ENCODE measurements at regions not wholly inside any gene's neighbourhood (a gene's known extent, or its start where the extent isn't known, plus 50 kb on each side); places are given as distances from the start of the nearest gene placed in this dataset.
"Not testable (repeated sequence)": the region's sequence is repeated elsewhere in the genome, so short reads cannot be mapped to it uniquely, and the experiment has no call there.

DNA sequence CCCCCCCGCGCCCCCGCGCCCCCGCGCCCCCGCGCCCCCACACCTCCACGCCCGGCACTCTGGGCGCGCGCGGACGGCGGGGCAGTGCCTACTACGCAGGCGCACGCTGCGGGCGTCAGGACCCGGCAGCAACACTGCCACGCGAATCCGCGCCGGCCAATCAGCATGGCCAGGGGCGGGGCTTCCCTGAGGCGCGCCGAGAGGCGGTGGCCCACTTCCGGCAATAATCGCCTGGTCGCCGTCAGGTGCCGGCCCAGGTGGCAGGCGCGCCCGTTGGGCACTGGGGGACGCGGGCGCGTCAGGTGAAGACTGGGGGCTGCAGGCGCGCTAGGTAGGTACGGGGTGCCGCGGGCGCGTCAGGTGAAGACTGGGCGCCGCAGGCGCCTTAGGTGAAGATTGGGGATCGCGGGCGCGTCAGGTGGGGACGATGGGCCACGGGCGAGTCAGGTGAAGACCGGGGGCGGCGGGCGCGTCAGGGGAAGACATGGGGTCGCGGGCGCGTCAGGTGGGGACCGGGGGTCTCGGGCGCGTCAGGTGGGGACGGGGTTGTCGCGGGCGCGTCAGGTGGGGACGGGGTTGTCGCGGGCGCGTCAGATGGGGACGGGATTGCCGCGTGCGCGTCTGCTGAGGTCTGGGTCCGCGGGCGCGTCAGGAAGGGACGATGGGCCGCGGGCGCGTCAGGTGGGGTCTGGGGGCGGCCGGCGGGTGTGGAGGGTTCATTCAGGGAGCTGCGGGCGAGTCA lies 219.1 kb downstream of the RTP5 start:
- Histone ChIP-seq H3K79me2 (ENCODE audit: insufficient read depth, low read length) (no peaks in the 10 kb centered on the region), H3K4me3 (replicated peaks in 1 of 2; ENCODE audit: low read depth in 1 of 2, low read length in 2 of 2) (peak overlapping the region; percentile 60 to 70), H3K4me1 (ENCODE audit: control insufficient read depth in 1 of 2, insufficient read depth in 2 of 2, low read length in 2 of 2) (peaks cover 3 to 5% of the 10 kb centered on the region in 2 experiments; a peak in 2 of 4 replicates), H2AFZ (ENCODE audit: low read depth, low read length, poor library complexity, severe bottlenecking) (no peak overlapping the region), H4K20me1 (ENCODE audit: insufficient read depth) (no peaks in the 10 kb centered on the region), H3K27ac (ENCODE audit: low read depth, low read length) (no peak overlapping the region; the same call in 1 of the 2 replicates), H3K4me2 (ENCODE audit: low read length) (peak overlapping the region; percentile 69), H3K27me3 (ENCODE audit: insufficient read depth, low read length) (peaks cover 4% of the 10 kb centered on the region; the same call in 1 of the 2 replicates), H3K9me2 (ENCODE audit: insufficient read depth) (no peaks in the 10 kb centered on the region), H3K36me3 (ENCODE audit: control insufficient read depth in 1 of 2, insufficient read depth in 2 of 2, low read length in 2 of 2) (no peaks in the 10 kb centered on the region), H3K9ac (ENCODE audit: low read length) (peak overlapping the region; percentile 47), H3K9me3 (ENCODE audit: control insufficient read depth in 1 of 2, insufficient read depth in 1 of 2, low read depth in 1 of 2, low read length in 2 of 2) (no peaks in the 10 kb centered on the region)
- TF ChIP-seq SP1 (IDR thresholded peaks at IDR 0.05; ENCODE audit: low read depth) (peak; percentile 76), ZFX (IDR thresholded peaks at IDR 0.05) (0 out of 2 replicates have a peak, but pooled peaks have one; percentile 6), FOSL1 (IDR thresholded peaks at IDR 0.05; ENCODE audit: low read depth) (0 out of 2 replicates have a peak, but pooled peaks have one; percentile 13), CEBPB (IDR thresholded peaks at IDR 0.05; ENCODE audit: low read depth) (no peak), SRF (IDR thresholded peaks at IDR 0.05; ENCODE audit: low read depth) (no peak), ELF1 (IDR thresholded peaks at IDR 0.05; ENCODE audit: borderline replicate concordance, low read depth) (peak; percentile 93), SIN3A (IDR thresholded peaks at IDR 0.05; ENCODE audit: low read depth) (peak; percentile 94), POLR2AphosphoS5 (IDR thresholded peaks at IDR 0.05; ENCODE audit: low read depth, low read length) (peak; percentile 81)
- TF ChIP-seq, protein P1, sequence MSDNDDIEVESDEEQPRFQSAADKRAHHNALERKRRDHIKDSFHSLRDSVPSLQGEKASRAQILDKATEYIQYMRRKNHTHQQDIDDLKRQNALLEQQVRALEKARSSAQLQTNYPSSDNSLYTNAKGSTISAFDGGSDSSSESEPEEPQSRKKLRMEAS (IDR thresholded peaks at IDR 0.05) = peak; percentile 90
- intact Hi-C loops (cut with micrococcal nuclease) = no loop called here
- BruUV-seq (replicated peaks) = no TSS peak
- ATAC-seq = peak; percentile 98
- DNase-seq (ENCODE audit: low read depth, low spot score) = peak; percentile 58
- POLR2A ChIA-PET = no interaction called here
- RAD21 ChIA-PET (ENCODE audit: low non-redundant PET in 1 of 2, low total read pairs in 2 of 2, uncharacterized antibody in 2 of 2, unreplicated experiment in 2 of 2) = no interaction called here
- CTCF ChIA-PET = no interaction called here

DNA sequence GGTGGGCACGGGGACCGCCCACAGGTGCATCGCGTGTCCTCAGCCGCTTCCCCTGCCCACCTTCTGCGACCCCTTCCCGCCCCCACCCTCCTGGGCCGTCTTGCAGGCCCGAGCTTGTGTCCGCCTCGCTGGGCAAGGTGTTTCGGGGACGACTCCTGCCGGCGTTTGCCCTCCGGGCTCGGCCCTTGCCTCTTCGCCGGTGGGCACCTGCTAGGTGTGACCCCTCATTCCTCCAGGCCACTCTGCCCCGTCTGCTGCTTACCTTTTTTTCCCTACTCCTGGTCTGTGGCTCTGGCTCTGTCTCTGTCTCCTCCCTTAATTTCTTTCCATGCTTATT lies 219.7 kb downstream of the RTP5 start:
- H3K9me3 ChIP-seq (ENCODE audit: control insufficient read depth in 1 of 2, insufficient read depth in 1 of 2, low read depth in 1 of 2, low read length in 2 of 2); POLR2A ChIA-PET; ATAC-seq; BruUV-seq (replicated peaks); CTCF ChIA-PET; RAD21 ChIA-PET (ENCODE audit: low non-redundant PET in 1 of 2, low total read pairs in 2 of 2, uncharacterized antibody in 2 of 2, unreplicated experiment in 2 of 2); H3K27ac ChIP-seq (ENCODE audit: low read depth, low read length); H3K9me2 ChIP-seq (ENCODE audit: insufficient read depth); H2AFZ ChIP-seq (ENCODE audit: low read depth, low read length, poor library complexity, severe bottlenecking); intact Hi-C loops (cut with micrococcal nuclease); H3K79me2 ChIP-seq (ENCODE audit: insufficient read depth, low read length); H4K20me1 ChIP-seq (ENCODE audit: insufficient read depth); H3K36me3 ChIP-seq (ENCODE audit: control insufficient read depth in 1 of 2, insufficient read depth in 2 of 2, low read length in 2 of 2); H3K27me3 ChIP-seq (ENCODE audit: insufficient read depth, low read length); H3K4me1 ChIP-seq (ENCODE audit: control insufficient read depth in 1 of 2, insufficient read depth in 2 of 2, low read length in 2 of 2); DNase-seq (ENCODE audit: low read depth, low spot score): not testable (repeated sequence)
- peak overlapping the region; percentile 69 for H3K4me2 ChIP-seq (ENCODE audit: low read length)
- peak overlapping the region; percentile 60 to 70 for H3K4me3 ChIP-seq (replicated peaks in 1 of 2; ENCODE audit: low read depth in 1 of 2, low read length in 2 of 2)
- peak overlapping the region; percentile 47 for H3K9ac ChIP-seq (ENCODE audit: low read length)

DNA sequence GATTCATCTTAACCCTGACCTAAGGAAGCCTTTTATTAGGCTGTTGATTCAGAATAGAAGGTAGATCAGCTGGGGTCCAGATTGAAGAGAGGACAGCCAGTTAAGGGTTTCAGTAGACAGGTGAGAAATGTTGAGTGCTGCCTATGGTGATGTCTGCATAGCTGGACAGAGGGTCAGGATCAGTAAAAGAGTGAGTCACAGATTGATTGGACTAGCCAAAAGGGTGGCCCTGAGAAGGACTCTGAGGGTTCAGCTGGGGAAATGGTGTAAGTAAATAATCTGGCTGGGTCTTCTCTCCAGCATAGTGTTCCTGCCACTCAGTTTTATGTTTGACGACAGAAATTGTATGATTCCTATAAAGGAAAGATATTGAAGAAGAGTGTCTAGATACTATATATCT lies 227.7 kb downstream of the RTP5 start:
- POLR2A ChIA-PET; H2AFZ ChIP-seq (ENCODE audit: low read depth, low read length, poor library complexity, severe bottlenecking): not testable (repeated sequence)

More for the DNA sequence above, 227.7 kb downstream of the RTP5 start:
- H3K79me2 ChIP-seq (ENCODE audit: insufficient read depth, low read length); RAD21 ChIA-PET (ENCODE audit: low non-redundant PET in 1 of 2, low total read pairs in 2 of 2, uncharacterized antibody in 2 of 2, unreplicated experiment in 2 of 2); BruUV-seq (replicated peaks); H3K9me3 ChIP-seq (ENCODE audit: control insufficient read depth in 1 of 2, insufficient read depth in 1 of 2, low read depth in 1 of 2, low read length in 2 of 2); H3K27ac ChIP-seq (ENCODE audit: low read depth, low read length); H3K27me3 ChIP-seq (ENCODE audit: insufficient read depth, low read length); H3K4me1 ChIP-seq (ENCODE audit: control insufficient read depth in 1 of 2, insufficient read depth in 2 of 2, low read length in 2 of 2); H3K9ac ChIP-seq (ENCODE audit: low read length); ATAC-seq; DNase-seq (ENCODE audit: low read depth, low spot score); H3K9me2 ChIP-seq (ENCODE audit: insufficient read depth); H3K36me3 ChIP-seq (ENCODE audit: control insufficient read depth in 1 of 2, insufficient read depth in 2 of 2, low read length in 2 of 2); CTCF ChIA-PET; H3K4me2 ChIP-seq (ENCODE audit: low read length); H4K20me1 ChIP-seq (ENCODE audit: insufficient read depth); intact Hi-C loops (cut with micrococcal nuclease); H3K4me3 ChIP-seq (replicated peaks in 1 of 2; ENCODE audit: low read depth in 1 of 2, low read length in 2 of 2): not testable (repeated sequence)
